Adrenal gland (tissue), 9 donors: ENCODE measurements at regions not wholly inside any gene's neighbourhood (a gene's known extent, or its start where the extent isn't known, plus 50 kb on each side); places are given as distances from the start of the nearest gene placed in this dataset.

Source experiments
- DNase-seq, 7 donors: peaks; one replicate each; pipeline ENCODE4 v3.0.0-alpha.2; 2019 to 2020
- H3K27ac ChIP-seq, 5 donors: fragments of 200-600 bp; sonication (generic) in 4 of 5; 1 replicate in 3 of 5; 2 replicates in 2 of 5; pipeline versions ENCODE4 v1.5.1 to v1.8.0; 2016 to 2020; ENCODE audit warnings: mild to moderate bottlenecking in 1 of 5
- H3K27me3 ChIP-seq: fragments of 200-600 bp; 2 replicates; pipeline ENCODE4 v1.8.0; 2021
- H3K36me3 ChIP-seq, 2 donors: fragments of 200-600 bp; replicated peaks in 1 of 2; 1 replicate in 1 of 2; 2 replicates in 1 of 2; pipeline versions ENCODE4 v1.5.1 to v1.8.0; 2018 to 2022
- H3K4me1 ChIP-seq, 2 donors: fragments of 200-600 bp; replicated peaks in 1 of 2; 1 replicate in 1 of 2; 2 replicates in 1 of 2; pipeline versions ENCODE4 v1.5.1 to v1.8.0; 2018 to 2021
- H3K4me3 ChIP-seq, 4 donors: fragments of 200-600 bp; sonication (generic) in 3 of 4; one replicate each; pipeline ENCODE4 v1.5.1; 2016 to 2018
- H3K9me3 ChIP-seq, 3 donors: fragments of 200-600 bp; sonication (generic) in 1 of 3; replicated peaks in 1 of 3; 1 replicate in 2 of 3; 2 replicates in 1 of 3; pipeline versions ENCODE4 v1.5.1 to v1.8.0; 2016 to 2021
- POLR2A ChIP-seq, 2 donors: fragments of 450-650 bp; IDR thresholded peaks; one replicate each; pipeline ENCODE4 v1.6.1; 2017; ENCODE audit warnings: antibody characterized with exemption in 2 of 2, mild to moderate bottlenecking in 2 of 2, moderate library complexity in 1 of 2
- WGBS, 4 donors: extraction: QIAGEN DNeasy Blood & Tissue Kit in 2 of 4; methylation state at CpG; one replicate each; pipeline versions ENCODE4 v1.1.5 to v1.1.7; 2013 to 2017; 5-methylcytosine and 5-hydroxymethylcytosine counted together
- intact Hi-C, 2 donors: fragments of 100-400 bp; cut with DNase I; formaldehyde crosslinking; loops; one replicate each; pipeline versions ENCODE4 v1.14.1 to v1.15.0; 2022 to 2023
- TF ChIP-seq, protein P1 (sequence below), 6 experiments: fragments of 450-650 bp in 4 of 6; fragments of 200-600 bp in 2 of 6; sonication (generic) in 1 of 6; IDR thresholded peaks; 1 replicate in 5 of 6; 2 replicates in 1 of 6; pipeline versions ENCODE4 v1.5.1 to v1.8.0; 2016 to 2021; ENCODE audit warnings: antibody characterized with exemption in 6 of 6, mild to moderate bottlenecking in 2 of 6, moderate library complexity in 1 of 6
- donor health status: healthy with polysubstance abuse.
- donor health status: Bipolar disorder and iron deficiency.
- donor health status: DM: yes; HTN: yes; CAD: no.
- donor health status: DM: no; HTN: no; CAD: no.
- donor health status: DM: no; HTN: no; CAD: no.

DNA sequence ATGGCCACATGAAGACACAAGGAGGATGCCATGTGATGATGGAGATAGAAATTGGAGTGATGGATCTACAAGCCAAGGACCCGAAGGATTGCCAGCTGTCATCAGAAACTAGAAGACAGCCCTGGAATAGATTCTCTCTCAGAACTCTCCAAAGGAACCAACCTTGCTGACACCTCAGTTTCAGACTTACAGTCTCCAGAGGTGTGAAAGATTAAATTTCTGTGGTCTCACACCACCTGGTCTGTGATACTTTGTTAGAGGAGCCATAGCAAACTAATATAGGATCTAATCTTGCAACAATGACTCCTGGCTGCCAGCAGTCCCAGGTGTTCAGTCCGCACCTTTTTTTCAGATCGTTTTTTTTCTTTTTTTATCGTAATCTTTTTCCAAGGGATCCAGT lies 647.3 kb upstream of the GHITM start:
- DNase-seq = no peak
- H3K27me3 ChIP-seq = no peaks in the 10 kb centered on the region
- WGBS, 4 donors = 67 to 87% (median 78%) methylated on average over 3 to 4 of the region's 4 CpGs
- H3K27ac ChIP-seq = no peak overlapping the region
- intact Hi-C loops = no loop called here
- H3K4me3 ChIP-seq = no peak overlapping the region
- no peaks in the 10 kb centered on the region for H3K36me3 ChIP-seq
- peaks cover 0 to 6% (median 0%) of the 10 kb centered on the region in 3 donors for H3K9me3 ChIP-seq
- no peaks in the 10 kb centered on the region for H3K4me1 ChIP-seq
- TF ChIP-seq, protein P1, sequence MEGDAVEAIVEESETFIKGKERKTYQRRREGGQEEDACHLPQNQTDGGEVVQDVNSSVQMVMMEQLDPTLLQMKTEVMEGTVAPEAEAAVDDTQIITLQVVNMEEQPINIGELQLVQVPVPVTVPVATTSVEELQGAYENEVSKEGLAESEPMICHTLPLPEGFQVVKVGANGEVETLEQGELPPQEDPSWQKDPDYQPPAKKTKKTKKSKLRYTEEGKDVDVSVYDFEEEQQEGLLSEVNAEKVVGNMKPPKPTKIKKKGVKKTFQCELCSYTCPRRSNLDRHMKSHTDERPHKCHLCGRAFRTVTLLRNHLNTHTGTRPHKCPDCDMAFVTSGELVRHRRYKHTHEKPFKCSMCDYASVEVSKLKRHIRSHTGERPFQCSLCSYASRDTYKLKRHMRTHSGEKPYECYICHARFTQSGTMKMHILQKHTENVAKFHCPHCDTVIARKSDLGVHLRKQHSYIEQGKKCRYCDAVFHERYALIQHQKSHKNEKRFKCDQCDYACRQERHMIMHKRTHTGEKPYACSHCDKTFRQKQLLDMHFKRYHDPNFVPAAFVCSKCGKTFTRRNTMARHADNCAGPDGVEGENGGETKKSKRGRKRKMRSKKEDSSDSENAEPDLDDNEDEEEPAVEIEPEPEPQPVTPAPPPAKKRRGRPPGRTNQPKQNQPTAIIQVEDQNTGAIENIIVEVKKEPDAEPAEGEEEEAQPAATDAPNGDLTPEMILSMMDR (IDR thresholded peaks at IDR 0.05) = no peak
- TF ChIP-seq POLR2A (IDR thresholded peaks at IDR 0.05) = no peak

DNA sequence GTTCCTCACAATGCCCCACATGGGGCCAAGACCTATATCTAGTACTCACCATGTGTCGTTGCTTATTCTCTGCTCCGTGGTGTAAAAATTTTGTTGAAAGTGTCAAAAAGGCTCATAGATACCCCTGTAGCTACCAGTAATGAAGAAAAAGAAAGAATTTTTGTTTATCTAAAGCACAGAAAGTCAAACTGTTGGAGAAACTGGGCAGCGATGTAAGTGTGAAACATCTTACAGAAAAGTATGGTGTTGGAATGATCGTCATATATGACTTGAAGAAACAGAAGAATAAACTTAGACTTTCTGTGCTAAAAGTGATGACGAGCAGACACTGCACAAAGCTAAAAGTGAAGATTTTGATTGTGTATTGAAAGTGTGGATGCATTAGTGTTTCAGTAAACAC lies 626.6 kb upstream of the GHITM start:
- TF ChIP-seq, protein P1 (IDR thresholded peaks at IDR 0.05) = no peak
- no peak for TF ChIP-seq POLR2A (IDR thresholded peaks at IDR 0.05)

DNA sequence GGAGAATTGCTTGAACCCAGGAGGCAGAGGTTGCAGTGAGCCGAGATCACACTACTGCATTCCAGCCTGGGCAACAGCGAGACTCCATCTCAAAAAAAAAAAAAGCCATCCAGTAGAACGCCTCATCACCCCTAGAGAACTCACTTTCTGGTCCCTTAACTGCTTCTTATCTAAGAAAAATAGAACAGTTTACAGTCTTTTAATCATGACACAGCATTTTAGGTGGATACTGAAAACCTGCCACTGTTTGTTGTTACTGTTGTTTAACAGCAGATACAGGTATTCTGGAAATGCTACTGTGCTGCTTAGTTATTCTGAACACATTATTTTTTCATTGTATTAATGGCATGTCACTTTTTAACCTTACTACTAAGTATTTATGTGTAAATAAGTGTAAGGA lies 624.3 kb upstream of the GHITM start:
- WGBS, 4 donors = 74 to 91% (median 86%) methylated on average over 3 of the region's 3 CpGs
- Histone ChIP-seq H3K4me3 (no peak overlapping the region), H3K27me3 (no peaks in the 10 kb centered on the region), H3K36me3 (no peaks in the 10 kb centered on the region), H3K9me3 (no peaks in the 10 kb centered on the region), H3K27ac (no peak overlapping the region), H3K4me1 (no peaks in the 10 kb centered on the region)
- DNase-seq = no peak
- no peak for TF ChIP-seq POLR2A (IDR thresholded peaks at IDR 0.05)
- TF ChIP-seq, protein P1 (IDR thresholded peaks at IDR 0.05) = no peak
- intact Hi-C loops = no loop called here

More for the DNA sequence above, 626.6 kb upstream of the GHITM start:
- no peaks in the 10 kb centered on the region for H3K4me1 ChIP-seq
- no peak for DNase-seq
- intact Hi-C loops = no loop called here
- no peaks in the 10 kb centered on the region for H3K36me3 ChIP-seq
- no peak overlapping the region for H3K27ac ChIP-seq
- no peaks in the 10 kb centered on the region for H3K27me3 ChIP-seq
- H3K4me3 ChIP-seq = no peak overlapping the region
- no peaks in the 10 kb centered on the region for H3K9me3 ChIP-seq
- WGBS, 4 donors = 89 to 93% (median 90%) methylated on average over 5 of the region's 5 CpGs

DNA sequence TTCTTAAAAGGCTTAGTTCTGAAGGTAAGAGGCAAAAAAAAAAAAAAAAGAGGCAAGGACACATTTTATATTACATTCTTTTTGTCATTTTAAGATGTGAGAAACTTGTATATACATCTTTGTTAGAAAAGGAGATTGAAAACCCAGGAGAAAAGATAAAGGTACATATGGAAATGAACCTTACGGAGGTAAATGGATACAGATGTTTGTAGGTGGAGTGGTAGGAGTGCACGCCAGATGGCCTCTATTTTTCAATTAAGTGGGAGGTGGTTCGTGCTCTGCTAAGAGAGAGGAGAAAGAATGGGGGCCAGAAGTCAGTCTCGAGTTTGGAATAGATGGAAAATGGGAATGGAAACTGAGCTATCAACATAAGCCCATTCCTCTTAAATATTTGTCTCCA lies 622.5 kb upstream of the GHITM start:
- DNase-seq = no peak
- WGBS, 4 donors = 72 to 81% (median 79%) methylated on average over 4 of the region's 4 CpGs
- intact Hi-C loops = no loop called here
- Histone ChIP-seq H3K4me3 (no peak overlapping the region), H3K36me3 (no peaks in the 10 kb centered on the region), H3K27me3 (no peaks in the 10 kb centered on the region), H3K9me3 (no peaks in the 10 kb centered on the region), H3K27ac (no peak overlapping the region), H3K4me1 (no peaks in the 10 kb centered on the region)
- TF ChIP-seq, protein P1 (IDR thresholded peaks at IDR 0.05) = no peak
